ENCODE measurements at regions not wholly inside any gene's neighbourhood (a gene's known extent, or its start where the extent isn't known, plus 50 kb on each side); places are given as distances from the start of the nearest gene placed in this dataset.

- H3K9me2 ChIP-seq (replicated peaks; ENCODE audit: control insufficient read depth, low read length): no peaks in the 10 kb centered on the region
- H3K27me3 ChIP-seq (ENCODE audit: control insufficient read depth, low read length): no peaks in the 10 kb centered on the region
- H3F3A ChIP-seq (ENCODE audit: control insufficient read depth, insufficient read depth): no peaks in the 10 kb centered on the region
- H3K9me3 ChIP-seq (ENCODE audit: control insufficient read depth, insufficient read depth, low read length): no peaks in the 10 kb centered on the region
- H3K36me3 ChIP-seq (ENCODE audit: control insufficient read depth, low read length): no peaks in the 10 kb centered on the region
- H4K20me1 ChIP-seq (ENCODE audit: control insufficient read depth, insufficient read depth, low read depth, low read length): no peaks in the 10 kb centered on the region
- no peak overlapping the region for H3K4me2 ChIP-seq (ENCODE audit: low read length)
- H3K4me3 ChIP-seq (ENCODE audit: low read length): no peak overlapping the region
- no peak overlapping the region for H3K27ac ChIP-seq (ENCODE audit: low read depth, low read length)
- TF ChIP-seq, protein P1, sequence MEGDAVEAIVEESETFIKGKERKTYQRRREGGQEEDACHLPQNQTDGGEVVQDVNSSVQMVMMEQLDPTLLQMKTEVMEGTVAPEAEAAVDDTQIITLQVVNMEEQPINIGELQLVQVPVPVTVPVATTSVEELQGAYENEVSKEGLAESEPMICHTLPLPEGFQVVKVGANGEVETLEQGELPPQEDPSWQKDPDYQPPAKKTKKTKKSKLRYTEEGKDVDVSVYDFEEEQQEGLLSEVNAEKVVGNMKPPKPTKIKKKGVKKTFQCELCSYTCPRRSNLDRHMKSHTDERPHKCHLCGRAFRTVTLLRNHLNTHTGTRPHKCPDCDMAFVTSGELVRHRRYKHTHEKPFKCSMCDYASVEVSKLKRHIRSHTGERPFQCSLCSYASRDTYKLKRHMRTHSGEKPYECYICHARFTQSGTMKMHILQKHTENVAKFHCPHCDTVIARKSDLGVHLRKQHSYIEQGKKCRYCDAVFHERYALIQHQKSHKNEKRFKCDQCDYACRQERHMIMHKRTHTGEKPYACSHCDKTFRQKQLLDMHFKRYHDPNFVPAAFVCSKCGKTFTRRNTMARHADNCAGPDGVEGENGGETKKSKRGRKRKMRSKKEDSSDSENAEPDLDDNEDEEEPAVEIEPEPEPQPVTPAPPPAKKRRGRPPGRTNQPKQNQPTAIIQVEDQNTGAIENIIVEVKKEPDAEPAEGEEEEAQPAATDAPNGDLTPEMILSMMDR (IDR thresholded peaks at IDR 0.05; ENCODE audit: low read depth, low read length, poor library complexity, severe bottlenecking): no peak
- TF ChIP-seq EZH2phosphoT487 (IDR thresholded peaks at IDR 0.05; ENCODE audit: borderline replicate concordance, low read length): no peak
- H3K79me2 ChIP-seq (ENCODE audit: control insufficient read depth, low read length): no peaks in the 10 kb centered on the region
- no peaks in the 10 kb centered on the region for H3K4me1 ChIP-seq (ENCODE audit: control insufficient read depth, low read length)
These were observed 477.0 kb downstream of the RNF144A start for GRCh38 chr2:7394195-7394594.

DNA sequence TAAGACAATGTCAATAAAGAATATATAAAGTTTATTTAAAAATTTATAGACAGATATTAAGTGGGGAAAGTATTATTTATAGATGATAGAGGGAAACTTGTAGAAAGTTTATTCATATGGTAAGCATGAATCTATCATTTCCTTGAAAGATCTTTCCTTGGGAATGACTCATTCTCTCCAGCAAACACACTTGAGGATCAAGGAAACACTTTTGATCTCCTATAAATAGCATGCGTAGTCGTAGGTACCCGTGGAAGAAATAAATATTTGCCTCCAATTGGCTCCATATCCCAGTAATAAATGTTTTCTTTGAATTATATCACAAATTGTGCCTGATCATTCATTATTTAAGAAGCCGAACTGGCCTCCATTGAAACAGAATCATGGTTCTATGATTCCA lies 483.4 kb downstream of the RNF144A start:
- Histone ChIP-seq H4K20me1 (ENCODE audit: control insufficient read depth, insufficient read depth, low read depth, low read length) (no peaks in the 10 kb centered on the region), H3K79me2 (ENCODE audit: control insufficient read depth, low read length) (no peaks in the 10 kb centered on the region), H3K27me3 (ENCODE audit: control insufficient read depth, low read length) (no peaks in the 10 kb centered on the region)

GRCh38 chr2:7403092-7403775 lies 486.0 kb downstream of the RNF144A start:
- Histone ChIP-seq H3K27me3 (ENCODE audit: control insufficient read depth, low read length) (no peaks in the 10 kb centered on the region), H3K36me3 (ENCODE audit: control insufficient read depth, low read length) (no peaks in the 10 kb centered on the region), H4K20me1 (ENCODE audit: control insufficient read depth, insufficient read depth, low read depth, low read length) (no peaks in the 10 kb centered on the region), H3K79me2 (ENCODE audit: control insufficient read depth, low read length) (no peaks in the 10 kb centered on the region), H3K9me3 (ENCODE audit: control insufficient read depth, insufficient read depth, low read length) (no peaks in the 10 kb centered on the region), H3K4me3 (ENCODE audit: low read length) (no peak overlapping the region), H3K9me2 (replicated peaks; ENCODE audit: control insufficient read depth, low read length) (no peaks in the 10 kb centered on the region), H3K4me1 (ENCODE audit: control insufficient read depth, low read length) (no peaks in the 10 kb centered on the region), H3K27ac (ENCODE audit: low read depth, low read length) (no peak overlapping the region), H3F3A (ENCODE audit: control insufficient read depth, insufficient read depth) (no peaks in the 10 kb centered on the region), H3K4me2 (ENCODE audit: low read length) (no peak overlapping the region)
- no peak for TF ChIP-seq EZH2phosphoT487 (IDR thresholded peaks at IDR 0.05; ENCODE audit: borderline replicate concordance, low read length)
- TF ChIP-seq, protein P1 (IDR thresholded peaks at IDR 0.05; ENCODE audit: low read depth, low read length, poor library complexity, severe bottlenecking): no peak

More for the DNA sequence above, 483.4 kb downstream of the RNF144A start:
- Histone ChIP-seq H3K4me1 (ENCODE audit: control insufficient read depth, low read length) (no peaks in the 10 kb centered on the region), H3K4me2 (ENCODE audit: low read length) (no peak overlapping the region), H3F3A (ENCODE audit: control insufficient read depth, insufficient read depth) (no peaks in the 10 kb centered on the region), H3K36me3 (ENCODE audit: control insufficient read depth, low read length) (no peaks in the 10 kb centered on the region), H3K9me2 (replicated peaks; ENCODE audit: control insufficient read depth, low read length) (no peaks in the 10 kb centered on the region), H3K4me3 (ENCODE audit: low read length) (no peak overlapping the region), H3K27ac (ENCODE audit: low read depth, low read length) (no peak overlapping the region), H3K9me3 (ENCODE audit: control insufficient read depth, insufficient read depth, low read length) (no peaks in the 10 kb centered on the region)
- TF ChIP-seq, protein P1 (IDR thresholded peaks at IDR 0.05; ENCODE audit: low read depth, low read length, poor library complexity, severe bottlenecking): no peak
- TF ChIP-seq EZH2phosphoT487 (IDR thresholded peaks at IDR 0.05; ENCODE audit: borderline replicate concordance, low read length): no peak

Measured in DOHH2 (cell line).